ENCODE measurements at regions not wholly inside any gene's neighbourhood (a gene's known extent, or its start where the extent isn't known, plus 50 kb on each side); places are given as distances from the start of the nearest gene placed in this dataset.

DNA sequence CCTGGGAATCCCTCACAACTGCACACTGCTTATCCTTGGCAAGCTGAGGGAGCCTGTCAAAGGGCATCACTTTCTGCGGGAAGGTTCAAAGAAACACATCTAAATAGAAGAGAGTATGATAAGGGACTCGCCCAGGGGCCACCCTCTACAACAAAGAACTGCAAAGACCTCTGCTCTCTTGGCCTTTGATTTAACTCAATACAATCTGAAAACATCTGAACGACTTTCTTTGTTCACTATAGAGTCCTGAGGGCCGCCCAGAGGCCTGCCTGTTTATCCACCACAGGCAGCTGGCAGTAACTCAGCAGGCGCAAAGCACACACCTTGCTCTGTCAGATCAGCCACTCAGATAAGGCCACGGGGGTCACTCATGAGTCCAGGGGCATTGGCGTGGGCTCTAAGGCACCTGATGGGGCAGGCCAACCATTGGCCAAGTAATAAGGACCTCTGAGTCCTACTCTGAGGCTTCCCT lies 139.3 kb downstream of the UNC5CL start:
- H3K9me3 ChIP-seq (ENCODE audit: control insufficient read depth in 1 of 2, insufficient read depth in 1 of 2, low read depth in 1 of 2, low read length in 2 of 2), result no peaks in the 10 kb centered on the region
- H3K9me2 ChIP-seq (ENCODE audit: insufficient read depth), result no peaks in the 10 kb centered on the region
- H3K27ac ChIP-seq (ENCODE audit: low read depth, low read length), result no peak overlapping the region
- H3K4me1 ChIP-seq (ENCODE audit: control insufficient read depth in 1 of 2, insufficient read depth in 2 of 2, low read length in 2 of 2), result peaks cover 0 to 3% of the 10 kb centered on the region in 2 experiments; a peak in 2 of 4 replicates
- no peak for ATAC-seq
- H3K4me3 ChIP-seq (replicated peaks in 1 of 2; ENCODE audit: low read depth in 1 of 2, low read length in 2 of 2), result no peak overlapping the region
- H3K4me2 ChIP-seq (ENCODE audit: low read length), result no peak overlapping the region
- H4K20me1 ChIP-seq (ENCODE audit: insufficient read depth), result no peaks in the 10 kb centered on the region
- ChIA-PET POLR2A (no interaction called here), CTCF (no interaction called here), RAD21 (ENCODE audit: low non-redundant PET in 1 of 2, low total read pairs in 2 of 2, uncharacterized antibody in 2 of 2, unreplicated experiment in 2 of 2) (no interaction called here)
- TF ChIP-seq TCF7L2 (IDR thresholded peaks at IDR 0.05; ENCODE audit: borderline replicate concordance, extremely low read depth, insufficient read depth, insufficient read length) (no peak), SRF (IDR thresholded peaks at IDR 0.05; ENCODE audit: low read depth) (no peak), SP1 (IDR thresholded peaks at IDR 0.05; ENCODE audit: low read depth) (no peak)
- TF ChIP-seq, protein P1, sequence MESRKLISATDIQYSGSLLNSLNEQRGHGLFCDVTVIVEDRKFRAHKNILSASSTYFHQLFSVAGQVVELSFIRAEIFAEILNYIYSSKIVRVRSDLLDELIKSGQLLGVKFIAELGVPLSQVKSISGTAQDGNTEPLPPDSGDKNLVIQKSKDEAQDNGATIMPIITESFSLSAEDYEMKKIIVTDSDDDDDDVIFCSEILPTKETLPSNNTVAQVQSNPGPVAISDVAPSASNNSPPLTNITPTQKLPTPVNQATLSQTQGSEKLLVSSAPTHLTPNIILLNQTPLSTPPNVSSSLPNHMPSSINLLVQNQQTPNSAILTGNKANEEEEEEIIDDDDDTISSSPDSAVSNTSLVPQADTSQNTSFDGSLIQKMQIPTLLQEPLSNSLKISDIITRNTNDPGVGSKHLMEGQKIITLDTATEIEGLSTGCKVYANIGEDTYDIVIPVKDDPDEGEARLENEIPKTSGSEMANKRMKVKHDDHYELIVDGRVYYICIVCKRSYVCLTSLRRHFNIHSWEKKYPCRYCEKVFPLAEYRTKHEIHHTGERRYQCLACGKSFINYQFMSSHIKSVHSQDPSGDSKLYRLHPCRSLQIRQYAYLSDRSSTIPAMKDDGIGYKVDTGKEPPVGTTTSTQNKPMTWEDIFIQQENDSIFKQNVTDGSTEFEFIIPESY (IDR thresholded peaks at IDR 0.05; ENCODE audit: extremely low read depth, insufficient replicate concordance, low read length), result no peak
- H3K27me3 ChIP-seq (ENCODE audit: insufficient read depth, low read length), result no peaks in the 10 kb centered on the region
- DNase-seq (ENCODE audit: low read depth, low spot score), result no peak
- H3K9ac ChIP-seq (ENCODE audit: low read length), result no peak overlapping the region
- intact Hi-C loops (cut with micrococcal nuclease), result loop anchor here (5.0 kb wide), 1 partner anchor 418 kb away; no protein-coding TSS in a partner anchor
- H2AFZ ChIP-seq (ENCODE audit: low read depth, low read length, poor library complexity, severe bottlenecking), result no peak overlapping the region
- no TSS peak for BruUV-seq (replicated peaks)
- H3K79me2 ChIP-seq (ENCODE audit: insufficient read depth, low read length), result no peaks in the 10 kb centered on the region
- no peaks in the 10 kb centered on the region for H3K36me3 ChIP-seq (ENCODE audit: control insufficient read depth in 1 of 2, insufficient read depth in 2 of 2, low read length in 2 of 2)

DNA sequence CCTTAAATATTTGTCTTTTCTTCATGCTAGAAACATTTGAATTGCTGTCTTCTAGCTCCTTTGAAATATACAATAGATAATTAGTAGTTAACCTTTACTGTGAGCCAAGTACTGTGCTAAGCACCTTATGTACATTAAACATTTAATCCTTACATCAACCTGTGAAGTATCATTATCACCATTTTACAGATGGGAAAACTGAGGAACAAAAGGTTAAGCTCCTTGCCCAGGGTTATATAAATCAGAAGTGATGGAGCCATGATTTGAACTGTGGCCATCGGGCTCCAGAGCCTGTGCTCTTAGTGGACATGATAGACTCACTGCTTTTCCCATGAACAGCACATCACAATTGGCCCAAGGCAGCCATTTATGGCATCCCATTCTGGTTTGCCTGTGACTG lies 140.9 kb downstream of the UNC5CL start:
- TF ChIP-seq EGR1 (IDR thresholded peaks at IDR 0.05; ENCODE audit: low read depth) (no peak), SRF (IDR thresholded peaks at IDR 0.05; ENCODE audit: low read depth) (no peak), CBX3 (IDR thresholded peaks at IDR 0.05; ENCODE audit: low read depth) (no peak), ELF1 (IDR thresholded peaks at IDR 0.05; ENCODE audit: borderline replicate concordance, low read depth) (no peak), TCF7L2 (IDR thresholded peaks at IDR 0.05; ENCODE audit: borderline replicate concordance, extremely low read depth, insufficient read depth, insufficient read length) (no peak), FOSL1 (IDR thresholded peaks at IDR 0.05; ENCODE audit: low read depth) (no peak), CEBPB (IDR thresholded peaks at IDR 0.05; ENCODE audit: low read depth) (no peak), EZH2phosphoT487 (IDR thresholded peaks at IDR 0.05; ENCODE audit: borderline replicate concordance) (no peak)
- TF ChIP-seq, protein P1 (IDR thresholded peaks at IDR 0.05; ENCODE audit: extremely low read depth, insufficient replicate concordance, low read length), result no peak
- TF ChIP-seq, protein P2, sequence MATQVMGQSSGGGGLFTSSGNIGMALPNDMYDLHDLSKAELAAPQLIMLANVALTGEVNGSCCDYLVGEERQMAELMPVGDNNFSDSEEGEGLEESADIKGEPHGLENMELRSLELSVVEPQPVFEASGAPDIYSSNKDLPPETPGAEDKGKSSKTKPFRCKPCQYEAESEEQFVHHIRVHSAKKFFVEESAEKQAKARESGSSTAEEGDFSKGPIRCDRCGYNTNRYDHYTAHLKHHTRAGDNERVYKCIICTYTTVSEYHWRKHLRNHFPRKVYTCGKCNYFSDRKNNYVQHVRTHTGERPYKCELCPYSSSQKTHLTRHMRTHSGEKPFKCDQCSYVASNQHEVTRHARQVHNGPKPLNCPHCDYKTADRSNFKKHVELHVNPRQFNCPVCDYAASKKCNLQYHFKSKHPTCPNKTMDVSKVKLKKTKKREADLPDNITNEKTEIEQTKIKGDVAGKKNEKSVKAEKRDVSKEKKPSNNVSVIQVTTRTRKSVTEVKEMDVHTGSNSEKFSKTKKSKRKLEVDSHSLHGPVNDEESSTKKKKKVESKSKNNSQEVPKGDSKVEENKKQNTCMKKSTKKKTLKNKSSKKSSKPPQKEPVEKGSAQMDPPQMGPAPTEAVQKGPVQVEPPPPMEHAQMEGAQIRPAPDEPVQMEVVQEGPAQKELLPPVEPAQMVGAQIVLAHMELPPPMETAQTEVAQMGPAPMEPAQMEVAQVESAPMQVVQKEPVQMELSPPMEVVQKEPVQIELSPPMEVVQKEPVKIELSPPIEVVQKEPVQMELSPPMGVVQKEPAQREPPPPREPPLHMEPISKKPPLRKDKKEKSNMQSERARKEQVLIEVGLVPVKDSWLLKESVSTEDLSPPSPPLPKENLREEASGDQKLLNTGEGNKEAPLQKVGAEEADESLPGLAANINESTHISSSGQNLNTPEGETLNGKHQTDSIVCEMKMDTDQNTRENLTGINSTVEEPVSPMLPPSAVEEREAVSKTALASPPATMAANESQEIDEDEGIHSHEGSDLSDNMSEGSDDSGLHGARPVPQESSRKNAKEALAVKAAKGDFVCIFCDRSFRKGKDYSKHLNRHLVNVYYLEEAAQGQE (IDR thresholded peaks at IDR 0.05; ENCODE audit: low read depth), result no peak
- H3K27me3 ChIP-seq (ENCODE audit: insufficient read depth, low read length), result no peaks in the 10 kb centered on the region
- ATAC-seq (no peak), DNase-seq (ENCODE audit: low read depth, low spot score) (no peak)
- H3K9ac ChIP-seq (ENCODE audit: low read length), result no peak overlapping the region
- no peak overlapping the region for H3K27ac ChIP-seq (ENCODE audit: low read depth, low read length)
- H3K4me3 ChIP-seq (replicated peaks in 1 of 2; ENCODE audit: low read depth in 1 of 2, low read length in 2 of 2), result no peak overlapping the region
- CTCF ChIA-PET, result no interaction called here
- POLR2A ChIA-PET, result no interaction called here
- no peaks in the 10 kb centered on the region for H3K36me3 ChIP-seq (ENCODE audit: control insufficient read depth in 1 of 2, insufficient read depth in 2 of 2, low read length in 2 of 2)
- no peak overlapping the region for H2AFZ ChIP-seq (ENCODE audit: low read depth, low read length, poor library complexity, severe bottlenecking)
- no peak overlapping the region for H3K4me2 ChIP-seq (ENCODE audit: low read length)
- BruUV-seq (replicated peaks), result no TSS peak
- intact Hi-C loops (cut with micrococcal nuclease), result loop anchor here (5.0 kb wide), 1 partner anchor 419 kb away; no protein-coding TSS in a partner anchor
- H3K9me2 ChIP-seq (ENCODE audit: insufficient read depth), result no peaks in the 10 kb centered on the region
- H3K79me2 ChIP-seq (ENCODE audit: insufficient read depth, low read length), result no peaks in the 10 kb centered on the region
- H3K4me1 ChIP-seq (ENCODE audit: control insufficient read depth in 1 of 2, insufficient read depth in 2 of 2, low read length in 2 of 2), result peaks cover 0 to 3% of the 10 kb centered on the region in 2 experiments; a peak in 2 of 4 replicates
- H4K20me1 ChIP-seq (ENCODE audit: insufficient read depth), result no peaks in the 10 kb centered on the region
- RAD21 ChIA-PET (ENCODE audit: low non-redundant PET in 1 of 2, low total read pairs in 2 of 2, uncharacterized antibody in 2 of 2, unreplicated experiment in 2 of 2), result no interaction called here
- no peaks in the 10 kb centered on the region for H3K9me3 ChIP-seq (ENCODE audit: control insufficient read depth in 1 of 2, insufficient read depth in 1 of 2, low read depth in 1 of 2, low read length in 2 of 2)

Data from HCT116 (cell line).